HG03342 (cell line): ENCODE measurements at regions not wholly inside any gene's neighbourhood (a gene's known extent, or its start where the extent isn't known, plus 50 kb on each side); places are given as distances from the start of the nearest gene placed in this dataset.
"Not testable (repeated sequence)": the region's sequence is repeated elsewhere in the genome, so short reads cannot be mapped to it uniquely, and the experiment has no call there.

Experiments
- ATAC-seq: cut with Tn5 transposase; IDR thresholded peaks from one replicate; pipeline ENCODE4 v1.9.1; 2021; ENCODE audit warnings: mild to moderate bottlenecking, moderate library complexity; ENCODE audit not compliant: unreplicated experiment

DNA sequence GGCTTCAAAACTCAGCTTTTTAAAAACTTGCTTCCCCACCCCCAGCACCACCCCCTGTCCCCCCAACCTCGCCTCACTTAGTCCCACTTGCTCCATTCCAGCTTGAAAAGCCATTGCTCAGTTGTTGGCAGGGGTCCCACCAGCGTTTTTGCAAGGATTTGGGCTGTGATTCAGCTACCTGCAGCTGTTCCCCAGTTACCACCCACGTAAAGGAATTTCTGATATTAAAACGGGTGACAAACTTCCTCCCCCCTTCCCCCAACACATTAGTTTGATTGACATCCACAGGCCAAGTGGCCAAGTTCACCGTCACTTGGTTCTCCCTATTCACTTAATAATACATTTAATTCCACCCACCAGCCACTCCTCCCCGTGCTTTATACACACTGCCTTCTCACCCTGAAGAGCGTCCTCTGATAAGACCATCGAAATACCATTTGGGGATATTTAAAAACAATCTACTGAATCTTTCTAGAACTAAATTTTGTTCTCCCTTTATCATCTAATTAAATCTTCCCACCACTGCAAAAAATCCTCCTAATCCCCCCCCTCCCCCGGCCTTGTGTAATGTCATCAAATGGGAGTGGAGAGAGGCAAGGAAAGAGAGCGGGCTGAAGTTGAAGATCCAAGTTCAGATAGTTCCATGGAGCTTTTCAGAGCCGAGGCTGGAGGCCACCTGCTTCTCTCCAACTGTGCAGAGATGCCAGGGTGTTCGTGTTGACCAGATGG is 55.1 kb downstream of the SOX9 start:
- ATAC-seq = no peak

DNA sequence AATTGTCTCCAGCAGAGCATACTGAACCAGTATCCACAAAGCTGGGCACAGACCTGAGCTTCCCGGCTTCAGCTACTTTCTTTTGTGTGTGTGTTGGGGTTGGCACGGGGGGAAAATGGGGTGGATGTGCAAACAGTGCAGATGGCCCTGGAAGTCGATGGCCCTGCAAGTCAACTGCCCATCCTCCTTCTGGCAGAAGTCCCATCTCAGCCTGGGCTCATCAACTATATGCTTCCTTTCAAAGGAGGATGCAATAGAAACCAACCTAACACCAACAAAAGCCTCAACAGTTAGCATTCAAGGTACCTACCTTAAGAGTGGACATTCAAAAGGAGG is 55.7 kb downstream of the SOX9 start:
- ATAC-seq = no peak

DNA sequence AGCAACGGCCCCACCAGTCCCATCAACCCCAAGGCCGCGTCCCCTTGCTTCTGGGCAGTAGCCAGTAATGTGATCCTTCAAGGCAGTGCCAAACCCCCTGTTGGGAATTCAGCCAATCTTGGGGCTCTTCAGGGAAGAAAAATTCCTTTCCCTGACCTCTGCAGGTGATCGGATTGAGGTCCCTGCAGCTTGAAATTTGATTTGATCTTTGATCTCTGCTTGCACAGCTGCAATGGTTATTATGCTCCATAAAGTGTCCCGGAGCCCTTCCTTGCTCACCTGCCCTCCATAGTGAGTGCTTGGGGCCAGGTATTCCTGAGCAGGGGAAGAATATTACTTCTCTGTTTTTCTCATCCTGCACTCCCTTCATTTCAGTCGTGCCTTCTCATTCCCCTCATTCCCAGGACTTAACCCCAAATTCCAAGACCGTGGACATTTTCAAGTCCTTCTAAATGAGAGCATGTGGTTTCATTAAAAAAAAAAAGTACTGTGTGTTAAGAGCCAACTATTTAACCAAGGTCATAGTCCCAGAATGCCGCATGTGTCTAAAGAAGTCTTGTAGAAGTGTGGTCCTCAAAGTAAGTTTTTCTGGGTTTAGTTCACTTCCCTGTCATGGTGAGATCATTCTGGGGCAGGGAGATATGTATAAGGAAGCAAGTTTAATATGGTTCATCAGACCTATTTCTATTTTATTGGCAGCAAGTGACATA is 56.3 kb downstream of the SOX9 start:
- ATAC-seq = no peak

DNA sequence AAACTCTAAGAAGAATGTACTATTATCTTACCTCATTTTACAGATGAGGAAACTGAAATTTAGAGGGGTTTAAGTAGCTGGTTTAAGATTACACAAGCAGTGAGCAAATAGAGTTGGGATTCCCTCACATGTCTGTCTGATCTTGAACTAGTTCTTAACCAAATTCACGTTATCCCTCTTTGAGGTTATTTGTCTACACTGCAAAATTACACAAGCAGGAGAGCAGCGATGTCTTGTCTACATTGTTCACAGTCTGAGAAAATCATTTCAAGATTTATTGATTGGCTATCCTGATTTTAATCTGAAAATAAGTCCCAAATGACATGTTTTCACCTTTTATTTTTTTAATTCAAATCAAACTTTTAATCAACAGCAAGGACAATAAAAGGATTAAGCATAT is 56.9 kb downstream of the SOX9 start:
- no peak for ATAC-seq

DNA sequence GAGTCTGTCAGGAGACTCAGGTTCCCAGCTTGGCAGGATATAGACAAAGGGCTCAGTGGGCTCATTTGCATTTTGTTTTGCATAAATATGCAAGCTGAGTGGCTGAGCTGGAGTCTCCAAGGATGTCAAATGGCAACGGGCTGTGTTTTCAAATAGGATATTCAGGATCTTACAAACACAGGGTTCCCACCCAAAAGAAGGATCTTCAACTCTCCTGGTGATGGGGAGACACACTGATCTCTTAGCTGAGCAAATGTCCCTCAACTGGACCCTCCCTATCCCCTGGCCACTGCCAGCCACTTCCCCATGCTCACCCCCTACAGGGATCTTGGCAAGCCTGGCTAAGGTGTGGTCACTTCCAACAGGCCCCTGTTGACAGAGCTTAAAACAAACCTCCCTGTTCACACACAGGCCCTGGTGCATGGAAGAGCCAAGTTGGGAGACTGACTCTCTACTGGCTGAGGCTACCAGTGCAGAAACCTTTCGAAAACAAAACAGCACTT is 61.6 kb downstream of the SOX9 start:
- ATAC-seq = no peak

DNA sequence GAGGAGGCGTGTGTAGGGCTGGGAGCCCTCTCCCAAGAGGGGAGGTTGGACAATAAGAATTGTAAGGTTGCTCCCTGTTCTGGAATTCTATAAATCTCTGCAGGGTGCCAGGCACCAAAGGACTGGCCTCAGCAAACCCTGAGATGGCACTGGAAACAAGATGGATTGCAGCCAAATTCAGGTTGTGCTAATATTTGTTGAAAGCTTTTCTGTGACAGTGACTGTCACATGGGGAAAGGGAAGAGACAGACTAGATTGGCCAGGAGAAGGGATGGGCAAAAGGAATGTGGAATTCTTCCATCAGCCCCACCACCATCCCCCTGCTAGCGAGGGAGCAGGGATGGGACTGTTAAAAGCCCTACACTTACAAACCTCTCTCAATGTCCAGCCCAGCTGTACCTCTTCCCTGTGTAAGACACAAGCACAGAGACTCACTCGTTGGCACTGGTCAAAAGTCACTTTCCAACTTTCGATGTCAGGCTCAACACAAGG is 62.4 kb downstream of the SOX9 start:
- no peak for ATAC-seq

DNA sequence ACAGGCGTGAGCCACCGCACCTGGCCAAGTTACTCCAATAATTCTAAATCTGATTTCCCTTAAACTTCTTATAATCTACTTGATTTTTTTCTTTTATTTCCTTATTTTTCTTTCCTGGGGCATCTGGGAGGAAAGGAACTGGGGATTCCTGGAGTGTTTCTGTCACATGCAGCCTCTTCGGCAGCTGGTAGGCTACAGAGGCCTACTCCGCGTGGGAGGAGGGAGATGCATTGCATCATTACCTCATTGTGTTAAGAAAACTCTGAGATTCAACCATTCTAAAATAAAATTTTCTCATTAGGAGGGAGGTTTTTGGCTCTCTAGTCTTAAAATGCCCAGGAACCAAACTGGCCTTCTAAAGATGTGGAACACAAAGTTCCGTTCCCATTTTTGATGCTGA is 64.0 kb downstream of the SOX9 start:
- no peak for ATAC-seq

DNA sequence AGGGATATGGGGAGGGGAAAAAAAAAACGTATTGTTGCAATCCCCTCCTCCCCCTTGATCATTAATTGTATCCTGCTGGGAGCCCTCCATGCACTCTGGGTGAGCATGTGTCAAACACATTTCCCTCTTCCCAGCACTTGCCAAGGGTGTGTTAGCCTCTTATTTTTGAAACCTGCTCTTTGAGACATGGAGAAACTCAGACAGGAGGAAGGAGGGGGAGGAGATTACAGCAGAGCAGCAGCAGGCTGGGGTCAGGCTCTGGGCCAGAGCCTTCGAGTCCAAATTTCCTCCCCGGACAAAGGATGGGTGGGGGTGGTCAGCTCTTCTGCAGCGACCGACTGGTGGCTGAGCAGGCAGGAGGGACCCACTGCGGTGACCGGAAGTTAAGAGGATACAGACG is 64.7 kb downstream of the SOX9 start:
- ATAC-seq = no peak

DNA sequence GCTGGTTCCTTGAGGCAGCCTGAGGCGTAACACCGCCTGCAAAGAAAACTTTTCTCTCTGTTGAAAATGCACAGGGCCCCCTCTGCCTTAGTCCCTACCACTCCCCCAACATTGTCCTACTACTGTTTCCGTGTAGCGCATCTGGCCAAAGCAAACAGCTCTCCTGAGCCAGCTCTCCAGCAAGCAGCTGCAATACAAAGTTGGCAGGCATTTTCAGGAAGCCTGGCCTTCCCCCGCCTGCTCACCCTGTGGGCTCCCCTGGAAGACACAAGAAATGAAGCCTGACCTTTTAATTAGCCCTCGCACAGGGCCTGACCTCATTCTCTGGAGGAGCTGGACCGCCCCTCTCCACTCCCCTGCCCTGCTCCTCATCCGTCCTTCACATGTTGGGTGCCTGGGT is 66.7 kb downstream of the SOX9 start:
- ATAC-seq = no peak

DNA sequence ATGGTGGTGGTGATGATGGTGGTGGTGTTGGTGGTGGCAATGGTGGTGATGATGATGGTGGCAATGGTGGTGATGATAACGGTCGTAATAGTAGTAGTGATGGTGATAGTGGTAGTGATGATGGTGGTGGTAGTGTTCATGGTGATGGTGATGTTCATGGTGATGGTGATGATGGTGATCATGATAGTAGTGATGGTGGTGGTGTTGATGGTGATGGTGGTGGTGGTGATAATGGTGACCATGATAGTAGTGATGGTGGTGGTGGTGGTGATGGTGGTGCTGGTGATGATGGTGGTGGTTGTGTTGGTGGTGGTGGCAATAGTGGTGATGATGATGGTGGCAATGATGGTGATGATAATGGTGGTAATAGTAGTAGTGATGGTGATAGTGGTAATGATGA is 68.0 kb downstream of the SOX9 start:
- no peak for ATAC-seq

DNA sequence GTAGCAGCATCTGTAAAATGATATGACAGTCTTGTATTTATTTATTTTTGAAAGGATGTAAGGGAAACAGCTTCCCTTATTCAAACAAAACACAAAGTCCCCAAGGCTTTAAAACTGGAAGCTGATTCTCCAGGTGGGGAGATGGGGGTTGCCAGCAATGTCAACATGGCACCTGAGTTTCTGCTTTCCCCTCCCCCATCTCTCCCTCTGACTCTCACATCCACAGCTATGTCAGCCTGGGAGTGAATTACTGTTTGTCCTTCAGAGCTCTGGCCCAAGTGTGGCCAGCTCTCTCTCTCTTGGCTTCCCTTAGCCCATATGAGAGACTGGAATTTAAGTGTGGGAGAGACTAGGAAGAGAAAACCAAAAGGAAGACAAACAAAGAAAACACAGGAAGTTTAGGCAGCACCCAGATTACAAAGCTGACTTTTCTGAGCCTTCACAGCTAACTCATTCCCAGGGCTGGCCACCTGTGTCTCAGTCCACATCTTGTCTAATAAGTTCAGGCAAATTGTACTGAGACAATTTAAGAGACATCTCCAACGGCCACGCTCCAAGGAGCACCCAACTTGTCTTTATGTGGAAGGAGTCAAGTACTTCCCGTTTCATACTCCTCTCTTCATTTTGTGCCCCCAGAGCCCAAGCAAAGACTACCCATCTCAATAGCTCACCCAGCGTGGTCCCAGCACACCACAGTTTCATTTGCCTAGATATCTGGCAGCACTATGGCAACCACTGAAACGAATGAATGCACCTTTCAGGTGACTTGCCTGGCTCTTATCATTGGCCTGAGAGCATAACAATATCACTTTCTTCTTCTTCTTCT is 69.2 kb downstream of the SOX9 start:
- no peak for ATAC-seq

DNA sequence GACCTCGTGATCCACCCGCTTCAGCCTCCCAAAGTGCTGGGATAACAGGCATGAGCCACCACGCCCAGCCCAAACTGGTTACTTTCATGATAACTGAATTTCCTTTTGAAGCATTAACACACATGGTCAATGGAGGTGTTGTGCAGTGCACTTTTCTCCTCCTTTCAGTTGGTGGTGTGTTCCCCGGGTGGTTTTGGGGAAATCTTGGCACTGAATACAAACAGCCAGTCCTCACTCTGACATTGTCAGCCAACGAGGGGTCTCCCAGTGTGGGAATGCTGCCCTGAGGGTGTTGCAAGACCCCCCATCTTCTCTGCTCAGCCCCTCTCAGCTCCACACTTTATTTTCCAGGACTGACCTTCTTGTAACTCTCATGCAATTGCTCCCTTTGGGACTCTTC is 70.5 kb downstream of the SOX9 start:
- no peak for ATAC-seq

DNA sequence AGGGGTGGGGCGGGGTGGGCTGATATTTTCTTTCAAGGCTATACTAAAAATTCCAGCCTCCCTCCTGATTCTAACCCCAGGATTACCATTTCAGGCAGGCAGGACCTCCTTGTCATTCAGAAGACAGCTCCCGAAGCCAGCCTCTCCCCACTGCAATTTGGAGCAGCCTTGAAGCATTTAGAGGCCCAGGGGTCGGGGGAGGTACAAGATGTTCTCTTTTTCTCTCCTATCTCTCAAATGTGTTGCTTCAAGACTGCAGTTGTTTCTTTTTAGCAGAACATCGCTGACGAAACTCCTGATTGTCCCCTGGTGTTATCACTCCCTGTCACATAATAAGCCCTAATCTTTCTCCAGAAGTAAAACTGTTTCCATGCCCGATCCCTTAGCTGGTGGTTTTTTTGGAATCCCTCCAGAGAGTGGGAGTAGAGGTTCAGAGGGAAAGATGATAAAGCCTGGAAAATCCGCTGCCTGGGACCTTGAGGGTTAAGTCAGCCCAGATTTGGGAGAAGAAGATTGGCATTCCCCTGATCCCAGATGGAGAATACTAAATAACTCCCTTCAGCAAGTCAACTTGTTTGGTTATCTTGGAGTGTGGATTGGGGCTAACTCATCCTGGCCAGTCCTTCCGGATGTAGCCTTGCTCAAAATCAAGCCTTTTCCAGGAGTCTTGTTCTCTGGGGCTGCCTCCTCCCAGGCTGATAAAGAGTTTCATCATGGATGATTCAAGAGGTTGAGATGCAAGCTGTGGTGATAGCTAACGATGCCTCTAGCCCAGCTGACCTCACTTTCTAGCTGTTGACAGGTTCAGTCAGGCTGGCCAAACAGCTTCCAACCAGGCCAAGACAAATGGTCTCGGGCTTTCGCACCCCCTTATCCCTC is 71.3 kb downstream of the SOX9 start:
- ATAC-seq = no peak

DNA sequence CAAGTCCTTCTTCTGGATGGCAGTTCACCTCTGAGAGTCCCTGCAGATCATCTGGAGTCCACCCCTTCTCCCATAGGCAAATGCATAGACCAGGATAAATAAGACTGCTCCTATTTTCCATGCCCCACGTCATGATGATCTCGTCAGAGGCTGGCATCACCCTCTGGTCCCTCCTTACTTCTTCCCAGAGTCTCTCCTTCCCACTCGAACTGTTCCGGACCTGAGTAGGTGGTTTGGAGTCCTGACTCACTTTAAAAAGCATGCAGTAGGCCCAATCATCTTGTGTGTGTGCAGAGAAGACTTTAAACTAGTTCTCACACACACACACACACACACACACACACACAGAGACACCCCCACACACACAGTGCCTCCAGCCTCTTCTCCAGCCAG is 72.0 kb downstream of the SOX9 start:
- no peak for ATAC-seq

DNA sequence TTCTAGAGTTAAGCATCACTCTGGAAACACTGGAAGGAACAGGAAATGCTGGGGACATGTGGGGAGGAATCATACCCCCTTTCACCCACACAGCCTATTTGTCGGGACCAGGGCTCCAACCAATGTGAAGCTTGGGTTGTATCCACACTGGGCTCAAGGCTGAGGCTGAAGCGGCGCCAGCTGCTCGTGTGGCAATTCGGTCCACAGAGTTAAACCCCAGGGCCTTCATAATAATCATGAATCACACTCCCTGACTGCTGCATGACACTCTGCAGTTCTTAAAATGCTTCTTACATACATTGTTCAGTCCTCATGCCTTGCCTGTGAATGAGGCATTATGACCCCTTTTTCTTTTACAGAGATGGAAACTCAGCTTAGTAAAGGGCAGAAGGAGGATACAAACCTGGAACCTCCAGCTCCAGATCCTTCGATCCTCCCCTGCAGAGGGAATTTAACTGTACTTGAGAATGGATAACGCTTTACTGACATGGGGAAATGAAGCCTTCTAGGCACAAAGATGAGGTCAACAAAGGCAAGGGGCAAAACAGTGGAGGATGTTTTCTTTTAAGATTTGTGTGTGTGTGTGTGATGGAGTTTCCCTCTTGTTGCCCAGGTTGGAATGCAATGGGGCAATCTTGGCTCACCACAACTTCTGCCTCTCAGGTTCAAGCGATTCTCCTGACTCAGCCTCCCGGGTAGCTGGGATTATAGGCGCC is 72.7 kb downstream of the SOX9 start:
- ATAC-seq = no peak

DNA sequence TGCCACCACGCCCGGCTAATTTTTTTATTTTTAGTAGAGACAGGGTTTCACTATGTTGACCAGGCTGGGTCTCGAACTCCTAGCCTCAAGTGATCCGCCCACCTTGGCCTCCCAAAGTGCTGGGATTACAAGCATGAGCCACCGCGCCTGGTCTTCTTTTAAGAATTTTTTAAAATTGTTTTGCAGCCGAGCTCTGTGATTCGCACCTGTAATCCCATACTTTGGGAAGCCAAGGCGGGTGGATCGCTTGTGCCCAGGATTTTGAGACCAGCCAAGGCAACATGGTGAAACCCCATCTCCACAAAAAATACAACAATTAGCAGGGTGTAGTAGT is 73.3 kb downstream of the SOX9 start:
- ATAC-seq = not testable (repeated sequence)

DNA sequence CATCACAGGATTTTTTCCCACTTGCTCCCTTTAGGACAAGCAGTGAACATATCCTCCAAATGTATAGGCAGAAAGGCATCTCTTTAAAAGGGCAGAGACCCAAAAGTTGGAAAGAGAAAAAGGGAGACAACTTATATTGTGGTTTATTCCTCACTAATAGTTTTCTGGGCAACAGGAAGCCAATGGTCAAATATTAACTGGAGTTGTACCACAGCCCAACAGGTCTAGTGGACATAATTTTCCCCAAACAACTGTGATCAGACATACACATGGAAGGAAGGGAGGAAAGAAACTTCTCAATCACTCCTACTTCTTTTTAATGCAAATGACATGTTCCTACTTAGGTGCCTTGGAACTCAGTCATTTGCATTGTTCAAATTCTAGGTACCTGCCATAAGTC is 78.4 kb downstream of the SOX9 start:
- no peak for ATAC-seq

DNA sequence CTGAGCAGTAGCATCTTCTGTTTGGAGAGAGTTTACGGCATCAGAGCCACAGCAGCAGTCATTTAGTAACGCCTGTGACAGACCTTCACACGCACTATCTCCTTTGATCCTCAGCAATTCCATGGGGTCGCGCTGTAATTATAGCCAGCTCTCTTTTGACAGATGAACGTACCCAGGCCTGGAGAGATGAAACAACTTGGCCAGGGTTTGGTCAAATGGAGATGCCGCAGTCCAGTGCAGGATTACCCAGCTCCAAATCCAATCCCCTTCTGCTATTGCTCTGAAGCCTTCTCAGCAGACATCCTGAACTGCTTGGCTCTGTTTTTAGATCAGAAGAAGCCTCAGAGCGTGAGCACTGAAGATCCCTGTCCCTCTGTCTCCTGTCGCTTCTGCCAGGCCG is 83.9 kb downstream of the SOX9 start:
- ATAC-seq = no peak

DNA sequence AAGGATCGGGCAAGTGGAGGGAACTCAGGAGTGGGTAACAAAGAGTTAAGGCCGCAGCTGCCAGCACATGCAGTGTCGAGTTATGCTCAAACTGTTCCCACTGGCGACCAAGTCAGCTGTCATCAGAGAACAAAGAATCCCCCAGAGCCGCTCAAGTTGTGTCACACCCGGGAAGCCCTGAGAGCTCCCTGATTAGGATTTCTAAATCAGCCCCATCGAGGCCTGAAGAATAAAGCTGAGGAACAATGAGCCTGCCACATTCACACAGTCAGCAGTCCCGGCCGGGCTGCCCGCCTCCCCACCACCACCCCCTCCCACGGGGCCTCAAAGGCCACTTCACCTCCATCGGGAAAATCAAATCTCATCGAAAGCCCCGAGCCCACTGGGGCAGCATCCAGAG is 84.5 kb downstream of the SOX9 start:
- no peak for ATAC-seq

DNA sequence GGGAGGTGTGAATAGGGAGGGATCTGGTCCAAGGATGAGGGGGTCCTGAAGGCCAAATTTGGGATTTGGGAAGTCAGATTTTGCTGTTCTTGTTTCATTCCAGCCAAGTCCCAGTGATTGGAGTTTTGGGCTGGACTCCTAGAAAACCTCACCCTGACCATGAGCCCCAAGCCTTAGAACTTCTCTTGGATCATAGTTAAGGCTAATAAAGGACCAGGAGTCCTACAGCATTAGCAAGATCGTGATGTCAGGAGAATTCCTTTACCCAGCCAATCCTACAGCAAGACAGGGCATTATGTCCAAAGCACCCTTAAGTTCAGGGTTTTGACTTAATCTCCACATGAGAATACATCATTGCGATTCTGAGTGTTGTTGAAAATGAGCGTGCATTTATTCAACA is 85.0 kb downstream of the SOX9 start:
- ATAC-seq = no peak
